WTC11 (cell line): ENCODE measurements at regions not wholly inside any gene's neighbourhood (a gene's known extent, or its start where the extent isn't known, plus 50 kb on each side); places are given as distances from the start of the nearest gene placed in this dataset.

Experiments
- ATAC-seq: fragments of 200-7000 bp; cut with Tn5 transposase; 2 replicates; pipeline ENCODE4 v1.10.0; 2021; ENCODE audit warnings: mild to moderate bottlenecking, moderate library complexity
- CTCF ChIA-PET: fragments of 300-600 bp; sonication (Branson Sonifier 250); formaldehyde crosslinking; loops from one replicate; lab custom pipeline; 2021; ENCODE audit warnings: antibody characterized with exemption; lab: Charles Lee
- POLR2A ChIA-PET: fragments of 350-600 bp; sonication (Branson Sonifier 250); formaldehyde crosslinking; loops from one replicate; lab custom pipeline; 2021; ENCODE audit warnings: antibody characterized with exemption; lab: Charles Lee
- DNase-seq: peaks from one replicate; pipeline ENCODE4 v3.0.0; 2021; ENCODE audit warnings: low spot score
- H3K27ac Mint-ChIP-seq: 2 replicates; pipeline ENCODE4 v1.8.0; 2021; ENCODE audit warnings: mixed read lengths
- H3K27me3 Mint-ChIP-seq: 2 replicates; pipeline ENCODE4 v1.8.0; 2021; ENCODE audit warnings: low read depth, mild to moderate bottlenecking, moderate library complexity, mixed read lengths
- H3K36me3 Mint-ChIP-seq: 2 replicates; pipeline ENCODE4 v1.8.0; 2021; ENCODE audit warnings: mixed read lengths
- H3K4me1 Mint-ChIP-seq: 2 replicates; pipeline ENCODE4 v1.8.0; 2022; ENCODE audit warnings: mixed read lengths
- H3K4me3 Mint-ChIP-seq: 2 replicates; pipeline ENCODE4 v1.8.0; 2021; ENCODE audit warnings: mild to moderate bottlenecking, moderate library complexity, mixed read lengths
- H3K9me3 Mint-ChIP-seq: 2 replicates; pipeline ENCODE4 v1.8.0; 2021; ENCODE audit warnings: mixed read lengths
- ATF1 ChIP-seq: sonication (generic); formaldehyde crosslinking; IDR thresholded peaks from 2 replicates; pipeline ENCODE4 v1.8.1; 2023; ENCODE audit warnings: mild to moderate bottlenecking, moderate library complexity, missing genetic modification reagents
- ATF3 ChIP-seq: sonication (generic); formaldehyde crosslinking; conservative IDR thresholded peaks from 2 replicates; pipeline ENCODE4 v1.8.1; 2022; ENCODE audit warnings: mild to moderate bottlenecking, missing genetic modification reagents
- CTCF ChIP-seq: fragments of 200-600 bp; IDR thresholded peaks from 2 replicates; pipeline ENCODE4 v1.8.0; 2022; ENCODE audit warnings: antibody characterized with exemption
- ESRRA ChIP-seq: sonication (generic); formaldehyde crosslinking; IDR thresholded peaks from 2 replicates; pipeline ENCODE4 v1.8.1; 2022; ENCODE audit warnings: mild to moderate bottlenecking, missing genetic modification reagents, borderline replicate concordance
- ETV6 ChIP-seq: sonication (generic); formaldehyde crosslinking; IDR thresholded peaks from 2 replicates; pipeline ENCODE4 v1.8.1; 2022; ENCODE audit warnings: mild to moderate bottlenecking, missing genetic modification reagents
- GTF2I ChIP-seq: fragments of 250-450 bp; sonication (Bioruptor Pico); conservative IDR thresholded peaks from 2 replicates; pipeline ENCODE4 v1.4.0; 2021; ENCODE audit warnings: mild to moderate bottlenecking
- PREB ChIP-seq: sonication (generic); formaldehyde crosslinking; IDR thresholded peaks from 2 replicates; pipeline ENCODE4 v1.8.1; 2022; ENCODE audit warnings: mild to moderate bottlenecking, missing genetic modification reagents, moderate library complexity, borderline replicate concordance
- PRRX2 ChIP-seq: fragments of 250-450 bp; sonication (Bioruptor Pico); IDR thresholded peaks from 2 replicates; pipeline ENCODE4 v1.8.0; 2021; ENCODE audit warnings: mild to moderate bottlenecking
- ZNF281 ChIP-seq: sonication (generic); formaldehyde crosslinking; IDR thresholded peaks from 2 replicates; pipeline ENCODE4 v1.8.0; 2023; ENCODE audit warnings: mild to moderate bottlenecking, missing genetic modification reagents
- ZNF317 ChIP-seq: sonication (generic); formaldehyde crosslinking; IDR thresholded peaks from 2 replicates; pipeline ENCODE4 v1.8.1; 2023; ENCODE audit warnings: low read depth, mild to moderate bottlenecking, moderate library complexity, missing genetic modification reagents, borderline replicate concordance
- ZNF671 ChIP-seq: fragments of 250-450 bp; sonication (Bioruptor Pico); IDR thresholded peaks from 2 replicates; pipeline ENCODE4 v1.8.0; 2021; ENCODE audit warnings: mild to moderate bottlenecking
- TF ChIP-seq, protein P1 (sequence below): fragments of 250-450 bp; sonication (Bioruptor Pico); conservative IDR thresholded peaks from 2 replicates; pipeline ENCODE4 v1.9.0; 2021; ENCODE audit warnings: mild to moderate bottlenecking
- TF ChIP-seq, protein P2 (sequence below): sonication (generic); formaldehyde crosslinking; IDR thresholded peaks from 2 replicates; pipeline ENCODE4 v1.8.0; 2023; ENCODE audit warnings: missing genetic modification reagents, mild to moderate bottlenecking, borderline replicate concordance

DNA sequence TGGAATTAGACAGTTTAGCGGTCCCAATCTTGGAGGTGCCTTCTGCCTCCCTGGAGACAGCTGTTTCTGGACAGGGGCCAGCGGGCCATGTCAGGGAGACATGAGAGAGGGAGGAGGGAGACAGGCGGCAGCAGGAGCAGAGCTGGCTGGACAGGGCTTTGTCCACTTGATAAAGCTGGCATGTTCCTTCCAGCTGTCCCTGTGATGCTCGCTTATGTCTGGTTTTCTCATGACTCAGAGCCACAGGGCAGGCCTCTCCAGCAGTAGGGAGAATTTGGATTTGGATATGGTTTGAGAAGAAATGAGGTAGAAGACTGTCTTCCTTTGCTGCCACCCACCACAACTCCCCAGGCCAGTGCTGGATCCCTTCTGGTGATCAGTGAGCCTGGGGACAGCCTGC, 51.7 kb upstream of the SORCS3 start:
- ATAC-seq = no peak

More for the DNA sequence above, 51.7 kb upstream of the SORCS3 start:
- ChIA-PET POLR2A (no interaction called here), CTCF (interaction anchor here (0.7 to 1.4 kb wide), 4 partner anchors 8 to 33 kb away, joined by 3 to 4 read pairs (median 4); no protein-coding TSS in a partner anchor)
- Mint-ChIP-seq H3K27me3 (no peaks in the 10 kb centered on the region), H3K27ac (no peak overlapping the region), H3K4me1 (peaks cover 9% of the 10 kb centered on the region), H3K36me3 (no peaks in the 10 kb centered on the region), H3K4me3 (no peak overlapping the region), H3K9me3 (no peaks in the 10 kb centered on the region)
- DNase-seq = no peak
- TF ChIP-seq ESRRA (CRISPR knock-in tag) (no peak), ZNF317 (CRISPR knock-in tag) (no peak), ETV6 (no peak), GTF2I (CRISPR knock-in tag) (no peak), ATF1 (no peak), ZNF671 (CRISPR knock-in tag) (no peak), PRRX2 (CRISPR knock-in tag) (no peak), PREB (CRISPR knock-in tag) (no peak), ZNF281 (CRISPR knock-in tag) (no peak), CTCF (no peak), ATF3 (no peak)
- TF ChIP-seq, protein P1, sequence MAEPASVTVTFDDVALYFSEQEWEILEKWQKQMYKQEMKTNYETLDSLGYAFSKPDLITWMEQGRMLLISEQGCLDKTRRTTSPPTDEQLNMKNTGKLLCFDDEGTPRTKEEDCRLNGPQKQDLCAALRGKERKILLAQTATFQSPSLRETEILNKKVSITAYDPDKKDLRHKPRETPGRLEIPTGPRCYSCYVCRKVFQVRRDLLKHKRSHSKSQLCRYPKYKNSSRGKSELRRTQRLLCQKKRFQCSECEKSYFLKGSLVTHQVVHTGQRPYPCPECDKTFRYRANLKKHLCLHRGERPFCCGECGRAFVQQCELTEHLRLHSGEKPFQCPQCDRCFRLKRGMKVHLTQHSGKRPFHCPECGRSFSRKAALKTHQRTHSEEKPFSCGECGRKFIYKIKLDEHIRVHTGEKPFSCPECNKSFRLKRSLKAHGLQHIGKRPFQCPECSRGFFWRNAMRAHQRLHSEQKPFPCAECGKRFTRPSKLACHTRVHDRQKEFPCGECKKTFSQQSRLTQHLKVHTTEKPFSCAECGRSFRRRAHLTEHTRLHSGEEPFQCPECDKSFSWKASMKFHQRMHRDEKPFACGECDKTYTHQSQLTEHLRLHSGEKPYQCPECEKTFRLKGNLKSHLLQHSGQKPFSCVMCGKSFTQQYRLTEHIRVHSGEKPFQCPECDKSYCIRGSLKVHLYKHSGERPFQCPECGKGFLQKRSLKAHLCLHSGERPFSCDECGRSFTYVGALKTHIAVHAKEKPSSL = no peak
- TF ChIP-seq, protein P2, sequence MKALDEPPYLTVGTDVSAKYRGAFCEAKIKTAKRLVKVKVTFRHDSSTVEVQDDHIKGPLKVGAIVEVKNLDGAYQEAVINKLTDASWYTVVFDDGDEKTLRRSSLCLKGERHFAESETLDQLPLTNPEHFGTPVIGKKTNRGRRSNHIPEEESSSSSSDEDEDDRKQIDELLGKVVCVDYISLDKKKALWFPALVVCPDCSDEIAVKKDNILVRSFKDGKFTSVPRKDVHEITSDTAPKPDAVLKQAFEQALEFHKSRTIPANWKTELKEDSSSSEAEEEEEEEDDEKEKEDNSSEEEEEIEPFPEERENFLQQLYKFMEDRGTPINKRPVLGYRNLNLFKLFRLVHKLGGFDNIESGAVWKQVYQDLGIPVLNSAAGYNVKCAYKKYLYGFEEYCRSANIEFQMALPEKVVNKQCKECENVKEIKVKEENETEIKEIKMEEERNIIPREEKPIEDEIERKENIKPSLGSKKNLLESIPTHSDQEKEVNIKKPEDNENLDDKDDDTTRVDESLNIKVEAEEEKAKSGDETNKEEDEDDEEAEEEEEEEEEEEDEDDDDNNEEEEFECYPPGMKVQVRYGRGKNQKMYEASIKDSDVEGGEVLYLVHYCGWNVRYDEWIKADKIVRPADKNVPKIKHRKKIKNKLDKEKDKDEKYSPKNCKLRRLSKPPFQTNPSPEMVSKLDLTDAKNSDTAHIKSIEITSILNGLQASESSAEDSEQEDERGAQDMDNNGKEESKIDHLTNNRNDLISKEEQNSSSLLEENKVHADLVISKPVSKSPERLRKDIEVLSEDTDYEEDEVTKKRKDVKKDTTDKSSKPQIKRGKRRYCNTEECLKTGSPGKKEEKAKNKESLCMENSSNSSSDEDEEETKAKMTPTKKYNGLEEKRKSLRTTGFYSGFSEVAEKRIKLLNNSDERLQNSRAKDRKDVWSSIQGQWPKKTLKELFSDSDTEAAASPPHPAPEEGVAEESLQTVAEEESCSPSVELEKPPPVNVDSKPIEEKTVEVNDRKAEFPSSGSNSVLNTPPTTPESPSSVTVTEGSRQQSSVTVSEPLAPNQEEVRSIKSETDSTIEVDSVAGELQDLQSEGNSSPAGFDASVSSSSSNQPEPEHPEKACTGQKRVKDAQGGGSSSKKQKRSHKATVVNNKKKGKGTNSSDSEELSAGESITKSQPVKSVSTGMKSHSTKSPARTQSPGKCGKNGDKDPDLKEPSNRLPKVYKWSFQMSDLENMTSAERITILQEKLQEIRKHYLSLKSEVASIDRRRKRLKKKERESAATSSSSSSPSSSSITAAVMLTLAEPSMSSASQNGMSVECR = no peak
